HEK293T (cell line): ENCODE measurements at regions not wholly inside any gene's neighbourhood (a gene's known extent, or its start where the extent isn't known, plus 50 kb on each side); places are given as distances from the start of the nearest gene placed in this dataset.

Experiments used
- ARNT ChIP-seq: fragments of 450-650 bp; IDR thresholded peaks from 2 replicates; pipeline ENCODE4 v1.6.1; 2017; ENCODE audit warnings: mild to moderate bottlenecking
- BHLHE40 ChIP-seq: fragments of 450-650 bp; IDR thresholded peaks from 2 replicates; pipeline ENCODE4 v1.6.1; 2016; ENCODE audit warnings: mild to moderate bottlenecking, moderate library complexity, borderline replicate concordance
- CTBP1 ChIP-seq: fragments of 450-650 bp; IDR thresholded peaks from 2 replicates; pipeline ENCODE4 v1.6.1; 2016; ENCODE audit warnings: borderline replicate concordance
- ELF4 ChIP-seq: fragments of 450-650 bp; IDR thresholded peaks from 2 replicates; pipeline ENCODE4 v1.6.1; 2017; ENCODE audit warnings: antibody characterized with exemption
- FOXK2 ChIP-seq: fragments of 450-650 bp; IDR thresholded peaks from 2 replicates; pipeline ENCODE4 v1.6.1; 2016; ENCODE audit warnings: mild to moderate bottlenecking
- FOXM1 ChIP-seq: fragments of 450-650 bp; IDR thresholded peaks from 2 replicates; pipeline ENCODE4 v1.6.1; 2017; ENCODE audit warnings: mild to moderate bottlenecking, borderline replicate concordance
- HDGF ChIP-seq: fragments of 450-650 bp; IDR thresholded peaks from 2 replicates; pipeline ENCODE4 v1.6.1; 2017; ENCODE audit warnings: antibody characterized with exemption, borderline replicate concordance
- L3MBTL2 ChIP-seq: fragments of 450-650 bp; conservative IDR thresholded peaks from 2 replicates; pipeline ENCODE4 v1.6.1; 2016; ENCODE audit warnings: mild to moderate bottlenecking
- LEF1 ChIP-seq: fragments of 450-650 bp; IDR thresholded peaks from 2 replicates; pipeline ENCODE4 v1.6.1; 2017; ENCODE audit warnings: mild to moderate bottlenecking, borderline replicate concordance
- NFRKB ChIP-seq: fragments of 450-650 bp; IDR thresholded peaks from 2 replicates; pipeline ENCODE4 v1.6.1; 2016; ENCODE audit warnings: mild to moderate bottlenecking, moderate library complexity
- PKNOX1 ChIP-seq: fragments of 450-650 bp; IDR thresholded peaks from 2 replicates; pipeline ENCODE4 v1.6.1; 2016
- SP1 ChIP-seq: fragments of 450-650 bp; IDR thresholded peaks from 2 replicates; pipeline ENCODE4 v1.6.1; 2017
- SUZ12 ChIP-seq: fragments of 450-650 bp; IDR thresholded peaks from 2 replicates; pipeline ENCODE4 v1.6.1; 2016; ENCODE audit warnings: mild to moderate bottlenecking
- TARDBP ChIP-seq: fragments of 450-650 bp; IDR thresholded peaks from 2 replicates; pipeline ENCODE4 v1.6.1; 2016

GRCh38 chr1:75074831-75075395 is 59.3 kb upstream of the LHX8 start:
- TF ChIP-seq BHLHE40, result no peak
- no peak for TF ChIP-seq TARDBP
- no peak for TF ChIP-seq NFRKB
- TF ChIP-seq FOXM1, result no peak
- no peak for TF ChIP-seq FOXK2
- TF ChIP-seq PKNOX1, result no peak
- TF ChIP-seq CTBP1, result no peak
- no peak for TF ChIP-seq L3MBTL2
- no peak for TF ChIP-seq SP1
- TF ChIP-seq SUZ12, result no peak
- TF ChIP-seq LEF1, result no peak
- TF ChIP-seq ARNT, result no peak
- no peak for TF ChIP-seq HDGF
- no peak for TF ChIP-seq ELF4
